Heart right ventricle (tissue), 16 donors: ENCODE measurements at regions not wholly inside any gene's neighbourhood (a gene's known extent, or its start where the extent isn't known, plus 50 kb on each side); places are given as distances from the start of the nearest gene placed in this dataset.

ENCODE experiments used
- ATAC-seq, 8 donors: fragments of 200-7000 bp; cut with Tn5 transposase; one replicate each; pipeline ENCODE4 v1.9.1; 2020; ENCODE audit warnings: mild to moderate bottlenecking in 8 of 8, moderate library complexity in 8 of 8, moderate number of reproducible peaks in 1 of 8
- DNase-seq, 2 donors: peaks; one replicate each; pipeline ENCODE4 v3.0.0-alpha.2; 2020
- H3K27ac ChIP-seq, 10 donors: fragments of 200-600 bp; sonication (generic) in 2 of 10; one replicate each; pipeline versions ENCODE4 v1.5.0 to v1.8.0; 2020 to 2022; ENCODE audit warnings: mild to moderate bottlenecking in 3 of 10
- H3K27me3 ChIP-seq, 7 donors: fragments of 200-600 bp; one replicate each; pipeline ENCODE4 v1.8.0; 2021 to 2022; ENCODE audit warnings: mild to moderate bottlenecking in 2 of 7
- H3K36me3 ChIP-seq, 9 donors: fragments of 200-600 bp; sonication (generic) in 1 of 9; one replicate each; pipeline versions ENCODE4 v1.5.0 to v1.8.0; 2020 to 2022; ENCODE audit warnings: mild to moderate bottlenecking in 2 of 9
- H3K4me1 ChIP-seq, 9 donors: fragments of 200-600 bp; sonication (generic) in 1 of 9; one replicate each; pipeline versions ENCODE4 v1.5.0 to v1.8.0; 2020 to 2022; ENCODE audit warnings: mild to moderate bottlenecking in 4 of 9
- H3K4me3 ChIP-seq, 10 donors: fragments of 200-600 bp; sonication (generic) in 2 of 10; one replicate each; pipeline versions ENCODE4 v1.5.0 to v1.8.0; 2020 to 2022; ENCODE audit warnings: mild to moderate bottlenecking in 7 of 10, moderate library complexity in 2 of 10
- H3K9me3 ChIP-seq, 11 donors: fragments of 200-600 bp in 10 of 11; sonication (generic) in 2 of 11; one replicate each; pipeline versions ENCODE4 v1.5.0 to v1.8.0; 2013 to 2022; ENCODE audit warnings: mild to moderate bottlenecking in 2 of 11, control low read depth in 1 of 11, moderate library complexity in 1 of 11
- CTCF ChIP-seq, 9 donors: fragments of 200-600 bp; sonication (generic) in 2 of 9; IDR thresholded peaks; one replicate each; pipeline versions ENCODE4 v1.5.0 to v1.8.0; 2021 to 2022; ENCODE audit warnings: antibody characterized with exemption in 9 of 9, mild to moderate bottlenecking in 5 of 9, moderate library complexity in 1 of 9
- WGBS, 2 donors: extraction: QIAGEN DNeasy Blood & Tissue Kit; methylation state at CpG; one replicate each; pipeline ENCODE4 v1.1.7; 2013; ENCODE audit warnings: inconsistent platforms in 1 of 2; 5-methylcytosine and 5-hydroxymethylcytosine counted together
- intact Hi-C, 10 donors: fragments of 100-400 bp; cut with DNase I; formaldehyde crosslinking; loops; one replicate each; pipeline versions ENCODE4 v1.11.1 to v1.14.2; 2022
- donor health status: Arrhythmogenic right ventricular cardiomyopathy.
- donor health status: ischemic (EF 13 %, LVEDD 7.1; RV severe dilation, severe dysfunction).
- donor health status: healthy with polysubstance abuse.
- donor health status: DM: no; HTN: yes; CAD: no.
- donor health status: DM: no; HTN: no; CAD: no.
- donor health status: ischemic (EF 25% LVEDD 6.9; RV normal size, moderate dysfunction).
- donor health status: ischemic (EF 25% LVEDD 5.7; RV mildly dilated, moderate dysfunction).
- donor health status: healthy.
- donor health status: DM: yes; HTN: yes; CAD: no.
- donor health status: Ischemic cardiomyopathy.
- donor health status: ischemic (EF 35%, LVEDD 5.7; RV mildly dilated, moderate dysfunction).
- donor health status: nonischemic (EF 11% LVEDD 7.7; RV severe dilation, severe dysfunction).
- donor health status: DM: yes; HTN: yes; CAD: no.
- donor health status: PGD.
- donor health status: ischemic (EF 29% LVEDD 5.4; RV normal size, mild dysfunction).
- donor health status: nonischemic (EF 23%, LVEDD 6.1; RV moderate dilation, normal function).

- no peak overlapping the region for H3K27ac ChIP-seq
- 91 to 93% methylated on average over 5 of the region's 5 CpGs for WGBS, 2 donors
- TF ChIP-seq CTCF (IDR thresholded peaks at IDR 0.05) = no peak
- DNase-seq (no peak), ATAC-seq (no peak)
- no peaks in the 10 kb centered on the region for H3K27me3 ChIP-seq
- H3K9me3 ChIP-seq = peaks cover 0 to 25% (median 11%) of the 10 kb centered on the region in 11 donors
- intact Hi-C loops = no loop called here
- no peaks in the 10 kb centered on the region for H3K4me1 ChIP-seq
- no peaks in the 10 kb centered on the region for H3K36me3 ChIP-seq
- no peak overlapping the region for H3K4me3 ChIP-seq
Observed at GRCh38 chr3:21142031-21142430, 609.0 kb downstream of the ZNF385D start.

DNA sequence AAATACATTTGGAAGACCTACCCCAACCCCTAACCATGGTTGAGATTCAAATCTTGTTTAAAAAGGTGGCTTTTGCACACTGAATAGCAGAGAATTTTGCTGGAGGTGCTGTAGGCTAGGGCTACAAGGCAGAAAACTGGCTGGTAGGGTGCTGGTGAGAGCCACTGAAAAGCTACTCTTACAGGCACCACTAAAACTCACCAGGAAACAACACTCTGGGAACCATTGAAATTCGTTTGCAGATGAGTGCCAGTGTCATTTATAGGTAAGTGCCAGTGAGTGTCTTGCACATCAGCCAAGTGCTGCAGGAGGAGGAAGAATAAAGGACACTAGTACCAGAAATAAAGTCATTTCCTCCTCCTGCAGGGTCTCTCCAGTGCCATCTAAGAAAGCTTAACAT, 610.2 kb downstream of the ZNF385D start:
- Histone ChIP-seq H3K4me3 (no peak overlapping the region), H3K9me3 (peaks cover 0 to 19% (median 11%) of the 10 kb centered on the region in 11 donors), H3K27me3 (no peaks in the 10 kb centered on the region), H3K4me1 (no peaks in the 10 kb centered on the region), H3K27ac (no peak overlapping the region), H3K36me3 (no peaks in the 10 kb centered on the region)
- ATAC-seq (no peak), DNase-seq (no peak)
- no peak for TF ChIP-seq CTCF (IDR thresholded peaks at IDR 0.05)
- intact Hi-C loops = no loop called here
- 6 to 20% methylated on average over 1 of the region's 1 CpG for WGBS, 2 donors

- DNase-seq = no peak
- Histone ChIP-seq H3K27ac (no peak overlapping the region), H3K36me3 (no peaks in the 10 kb centered on the region), H3K9me3 (peaks cover 0 to 3% (median 0%) of the 10 kb centered on the region in 11 donors), H3K27me3 (no peaks in the 10 kb centered on the region), H3K4me1 (no peaks in the 10 kb centered on the region), H3K4me3 (no peak overlapping the region)
- intact Hi-C loops = no loop called here
- ATAC-seq = no peak
- WGBS, 2 donors = 79 to 80% methylated on average over 2 of the region's 2 CpGs
- TF ChIP-seq CTCF (IDR thresholded peaks at IDR 0.05) = no peak
Observed at GRCh38 chr3:21138085-21138484, 612.9 kb downstream of the ZNF385D start.

DNA sequence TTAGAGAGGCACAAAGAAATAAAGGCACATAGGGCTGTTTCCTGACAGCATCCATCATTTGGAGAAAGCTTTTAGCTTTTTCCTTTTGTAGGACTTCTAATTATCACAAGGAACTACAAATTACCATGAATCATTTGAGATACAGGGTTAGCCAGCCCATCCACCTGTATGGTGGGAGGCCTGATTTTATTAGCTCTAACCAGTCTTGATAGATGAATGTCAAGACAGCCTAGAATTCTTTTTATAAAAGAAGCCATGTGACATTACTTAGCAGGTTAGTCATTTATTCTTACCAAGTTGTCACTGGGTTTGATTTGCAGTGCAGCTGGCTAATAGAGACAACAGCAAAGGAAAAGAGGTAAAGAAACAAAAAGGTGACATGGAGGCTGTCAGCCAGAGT, 618.1 kb downstream of the ZNF385D start:
- Histone ChIP-seq H3K36me3 (no peaks in the 10 kb centered on the region), H3K4me1 (no peaks in the 10 kb centered on the region), H3K27ac (no peak overlapping the region), H3K27me3 (no peaks in the 10 kb centered on the region), H3K4me3 (no peak overlapping the region), H3K9me3 (peaks cover 0 to 20% (median 0%) of the 10 kb centered on the region in 11 donors)
- DNase-seq (no peak), ATAC-seq (no peak)
- intact Hi-C loops = no loop called here
- TF ChIP-seq CTCF (IDR thresholded peaks at IDR 0.05) = no peak

DNA sequence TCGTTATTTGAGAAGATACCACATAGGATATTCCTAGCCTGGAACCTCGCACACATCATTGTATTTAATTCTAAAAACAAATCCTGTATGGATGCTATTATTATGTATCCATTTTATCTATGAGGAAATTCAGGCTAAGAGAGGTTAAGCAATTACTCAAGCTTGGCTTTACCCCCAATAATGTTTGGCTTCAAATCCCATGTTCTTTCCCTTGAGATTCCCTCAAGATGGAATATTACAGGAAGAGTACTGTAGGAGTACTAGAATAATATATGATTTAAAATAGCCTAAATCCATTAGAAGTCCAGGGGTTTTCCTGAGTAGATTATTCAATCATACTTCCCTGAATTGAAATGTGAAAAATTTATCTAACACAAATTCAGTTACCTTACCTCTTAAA, 630.2 kb downstream of the ZNF385D start:
- H3K9me3 ChIP-seq = peaks cover 0 to 25% (median 0%) of the 10 kb centered on the region in 11 donors
- TF ChIP-seq CTCF (IDR thresholded peaks at IDR 0.05) = no peak
- no peak for ATAC-seq
- no peaks in the 10 kb centered on the region for H3K27me3 ChIP-seq
- no peak overlapping the region for H3K27ac ChIP-seq
- no peak for DNase-seq
- intact Hi-C loops = no loop called here
- 73% methylated on average over 2 of the region's 2 CpGs for WGBS, 2 donors
- H3K4me3 ChIP-seq = no peak overlapping the region
- H3K4me1 ChIP-seq = no peaks in the 10 kb centered on the region
- H3K36me3 ChIP-seq = no peaks in the 10 kb centered on the region
